Right cardiac atrium (tissue), 5 donors: ENCODE measurements at regions not wholly inside any gene's neighbourhood (a gene's known extent, or its start where the extent isn't known, plus 50 kb on each side); places are given as distances from the start of the nearest gene placed in this dataset.
"Not testable (repeated sequence)": the region's sequence is repeated elsewhere in the genome, so short reads cannot be mapped to it uniquely, and the experiment has no call there.

Source experiments
- ATAC-seq, 2 donors: fragments of 200-7000 bp; cut with Tn5 transposase; one replicate each; pipeline versions ENCODE4 v1.8.0 to v1.9.1; 2020; ENCODE audit warnings: moderate library complexity in 2 of 2, mild to moderate bottlenecking in 1 of 2
- DNase-seq, 3 donors: peaks; one replicate each; pipeline ENCODE4 v3.0.0-alpha.2; 2020
- H3K27ac ChIP-seq: one replicate; pipeline ENCODE4 v1.5.1; 2013; ENCODE audit warnings: mild to moderate bottlenecking, low read length, control low read depth, moderate library complexity
- H3K27me3 ChIP-seq: one replicate; pipeline ENCODE4 v1.6.1; 2013; ENCODE audit not compliant: control insufficient read depth, insufficient read depth
- H3K4me1 ChIP-seq: one replicate; pipeline ENCODE4 v1.6.1; 2013; ENCODE audit warnings: low read length; ENCODE audit not compliant: control insufficient read depth, insufficient read depth
- H3K4me3 ChIP-seq: one replicate; pipeline ENCODE4 v1.5.1; 2013; ENCODE audit warnings: low read length, control low read depth
- H3K9me3 ChIP-seq: one replicate; pipeline ENCODE4 v1.6.1; 2013; ENCODE audit warnings: low read length; ENCODE audit not compliant: control insufficient read depth
- WGBS: extraction: QIAGEN DNeasy Blood & Tissue Kit; methylation state at CpG from one replicate; pipeline ENCODE4 v1.1.7; 2013; 5-methylcytosine and 5-hydroxymethylcytosine counted together
- intact Hi-C, 4 donors: fragments of 100-400 bp; cut with DNase I; formaldehyde crosslinking; loops; one replicate each; pipeline versions ENCODE4 v1.11.0 to v1.14.0; 2022 to 2023
- donor health status: healthy with polysubstance abuse.
- donor health status: DM: no; HTN: yes; CAD: no.
- donor health status: DM: no; HTN: no; CAD: no.
- donor health status: DM: no; HTN: yes; CAD: no; lungs with severe emphysema.
- donor health status: DM: yes; HTN: yes; CAD: no.

DNA sequence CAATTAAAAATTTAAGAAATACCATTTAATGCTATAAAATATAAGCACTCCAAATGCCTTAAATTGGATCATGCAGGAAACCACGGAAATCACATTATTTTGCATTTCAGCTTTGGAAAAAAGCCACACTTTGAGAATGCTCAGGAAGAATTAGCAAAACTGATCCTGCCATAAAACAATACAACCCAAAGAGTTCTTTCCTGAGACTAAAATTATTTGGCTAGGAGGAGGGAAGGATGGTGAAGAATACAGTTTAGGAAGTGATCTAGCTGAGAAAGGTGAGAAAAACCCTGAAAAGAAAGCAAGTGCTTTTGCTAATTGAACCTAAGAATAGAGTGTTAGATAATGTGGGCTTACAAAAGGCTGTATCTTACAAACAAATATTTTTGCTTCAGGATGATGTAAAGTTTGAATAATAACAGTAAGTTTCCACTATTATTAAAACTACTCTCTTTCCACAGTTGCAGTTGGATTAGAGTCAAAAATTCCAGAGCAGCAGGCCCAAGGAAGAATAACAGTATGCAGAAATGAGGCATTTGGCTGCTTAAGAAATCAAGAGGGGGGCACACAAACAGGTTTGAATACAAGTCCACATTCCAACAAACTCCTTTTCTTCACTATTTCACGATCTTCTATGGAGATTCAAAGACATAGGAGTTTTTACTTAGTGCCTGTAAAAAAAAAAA lies 565.4 kb downstream of the RFPL4B start:
- ATAC-seq = no peak

GRCh38 chr6:112919744-112920143 lies 572.6 kb downstream of the RFPL4B start:
- H3K9me3 ChIP-seq, H3K27me3 ChIP-seq, H3K4me3 ChIP-seq, ATAC-seq, H3K4me1 ChIP-seq, H3K27ac ChIP-seq, DNase-seq, intact Hi-C loops: not testable (repeated sequence)
- WGBS = 94% methylated on average over 3 of the region's 14 CpGs

More for the DNA sequence above, 565.4 kb downstream of the RFPL4B start:
- no peak overlapping the region for H3K27ac ChIP-seq
- no peaks in the 10 kb centered on the region for H3K4me1 ChIP-seq
- H3K4me3 ChIP-seq = no peak overlapping the region
- no peaks in the 10 kb centered on the region for H3K9me3 ChIP-seq
- H3K27me3 ChIP-seq = no peaks in the 10 kb centered on the region
- DNase-seq = no peak
- WGBS = 32% methylated on average over 2 of the region's 2 CpGs
- intact Hi-C loops = no loop called here

GRCh38 chr6:112920994-112921393 lies 573.9 kb downstream of the RFPL4B start:
- H3K4me3 ChIP-seq = no peak overlapping the region
- no peaks in the 10 kb centered on the region for H3K4me1 ChIP-seq
- intact Hi-C loops = no loop called here
- ATAC-seq = no peak
- WGBS = 86% methylated on average over 3 of the region's 3 CpGs
- no peaks in the 10 kb centered on the region for H3K9me3 ChIP-seq
- H3K27me3 ChIP-seq = no peaks in the 10 kb centered on the region
- DNase-seq = no peak
- no peak overlapping the region for H3K27ac ChIP-seq

DNA sequence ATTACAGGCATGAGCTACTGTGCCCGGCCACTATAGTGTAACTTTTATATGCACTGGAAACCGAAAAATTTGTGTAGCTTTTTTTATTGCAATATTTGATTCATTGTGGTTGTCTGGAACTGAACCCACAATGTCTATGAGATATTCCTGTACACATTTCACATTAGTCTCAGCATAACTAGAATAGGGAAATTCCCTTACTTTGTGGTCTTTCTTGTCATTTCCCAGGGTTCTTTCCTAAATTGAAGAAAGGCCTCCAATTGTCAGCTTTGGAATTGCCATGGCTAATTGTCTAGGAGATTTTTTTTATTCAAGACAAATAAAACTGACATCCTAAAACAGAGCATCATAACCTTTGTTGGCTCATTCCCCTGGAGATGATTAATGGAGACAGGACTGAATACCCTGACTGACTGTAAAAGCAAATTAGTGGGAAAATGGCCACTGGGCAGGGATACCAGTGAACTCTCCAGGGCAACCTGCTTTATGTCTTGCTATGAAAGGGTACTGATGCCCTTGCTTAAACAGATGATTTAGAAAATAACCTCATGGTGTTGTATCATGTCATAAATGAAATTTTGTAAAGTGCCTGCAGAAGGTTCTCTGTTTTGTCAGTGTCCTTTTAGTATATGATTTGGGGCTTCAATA lies 576.9 kb downstream of the RFPL4B start:
- Histone ChIP-seq H3K27me3 (no peaks in the 10 kb centered on the region), H3K27ac (no peak overlapping the region), H3K4me1 (no peaks in the 10 kb centered on the region), H3K4me3 (no peak overlapping the region), H3K9me3 (no peaks in the 10 kb centered on the region)
- DNase-seq (no peak), ATAC-seq (no peak)
- 92% methylated on average over 2 of the region's 2 CpGs for WGBS
- intact Hi-C loops = no loop called here

DNA sequence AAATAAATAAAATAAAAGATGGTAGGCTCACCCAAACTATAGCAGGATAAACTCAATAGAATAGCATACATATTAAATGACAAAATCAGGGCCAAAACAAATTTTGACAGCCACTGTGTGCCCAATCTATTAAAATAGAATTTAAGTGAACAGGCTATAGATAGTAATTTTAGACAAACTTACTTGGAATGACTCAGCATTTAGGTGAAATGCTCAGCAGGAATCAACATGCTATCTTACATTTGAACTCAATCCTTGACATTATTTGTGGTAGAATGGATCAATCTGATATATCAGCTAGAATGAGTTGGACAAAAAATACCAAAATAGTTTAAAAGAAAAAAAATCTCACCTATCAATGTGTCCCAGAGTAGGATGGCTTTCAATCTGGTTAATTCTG lies 578.6 kb downstream of the RFPL4B start:
- ATAC-seq = no peak
- H3K27me3 ChIP-seq = no peaks in the 10 kb centered on the region
- no peaks in the 10 kb centered on the region for H3K9me3 ChIP-seq
- H3K4me3 ChIP-seq = no peak overlapping the region
- H3K4me1 ChIP-seq = no peaks in the 10 kb centered on the region
- H3K27ac ChIP-seq = no peak overlapping the region
- intact Hi-C loops = no loop called here
- no peak for DNase-seq

- WGBS = 84% methylated on average over 4 of the region's 4 CpGs
- intact Hi-C loops = no loop called here
- DNase-seq = no peak
These were observed 580.7 kb downstream of the RFPL4B start for GRCh38 chr6:112927641-112928320.

DNA sequence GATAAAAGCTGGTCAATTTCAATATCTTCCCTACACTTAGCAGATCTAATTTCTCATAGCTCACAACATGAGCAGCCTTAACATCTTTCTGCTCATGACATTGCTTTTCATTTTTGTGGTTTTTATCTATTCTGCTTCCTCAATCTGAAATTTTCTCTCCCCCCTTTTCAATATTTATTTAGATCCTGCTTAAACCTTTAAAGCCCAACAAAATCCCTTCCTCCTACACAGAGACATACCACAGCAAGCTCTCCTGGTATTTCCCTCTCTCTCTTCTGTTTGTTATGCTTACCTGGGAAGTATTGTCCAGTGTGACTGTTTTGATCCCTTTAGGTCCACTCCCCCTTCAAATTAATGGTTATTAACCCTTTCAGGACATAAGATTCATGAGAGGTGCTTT lies 582.5 kb downstream of the RFPL4B start:
- Histone ChIP-seq H3K27ac (no peak overlapping the region), H3K4me3 (no peak overlapping the region), H3K9me3 (no peaks in the 10 kb centered on the region), H3K4me1 (peaks cover 1% of the 10 kb centered on the region), H3K27me3 (no peaks in the 10 kb centered on the region)
- intact Hi-C loops = no loop called here
- DNase-seq (no peak), ATAC-seq (no peak)

More at GRCh38 chr6:112927641-112928320, 580.7 kb downstream of the RFPL4B start:
- Histone ChIP-seq H3K4me3 (no peak overlapping the region), H3K27ac (no peak overlapping the region), H3K9me3 (no peaks in the 10 kb centered on the region), H3K27me3 (no peaks in the 10 kb centered on the region), H3K4me1 (peaks cover 1% of the 10 kb centered on the region)
- ATAC-seq = no peak

DNA sequence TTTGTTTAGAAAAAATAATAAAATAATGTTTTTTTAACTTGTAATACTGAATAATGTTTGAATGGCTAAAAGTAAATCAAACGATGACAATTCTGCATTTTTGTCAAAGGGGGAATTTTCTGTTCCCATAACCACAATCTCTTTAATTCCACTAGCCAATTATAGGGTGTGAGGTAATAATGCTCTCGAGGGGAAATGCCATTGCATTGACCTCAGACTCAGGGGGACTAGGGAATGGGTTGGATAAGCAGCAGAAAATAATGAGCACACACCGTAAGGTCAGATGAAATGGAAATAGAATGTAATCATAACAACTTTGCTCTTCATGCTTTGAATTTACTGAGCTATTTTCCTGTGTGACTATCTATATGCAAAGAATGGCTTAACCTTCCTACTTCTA lies 584.7 kb downstream of the RFPL4B start:
- Histone ChIP-seq H3K9me3 (no peaks in the 10 kb centered on the region), H3K4me1 (peaks cover 1% of the 10 kb centered on the region), H3K4me3 (no peak overlapping the region), H3K27ac (no peak overlapping the region), H3K27me3 (no peaks in the 10 kb centered on the region)
- DNase-seq (no peak), ATAC-seq (peak in 1 of 2 donors; percentile 45)
- intact Hi-C loops = no loop called here
- WGBS = 31% methylated on average over 3 of the region's 3 CpGs

DNA sequence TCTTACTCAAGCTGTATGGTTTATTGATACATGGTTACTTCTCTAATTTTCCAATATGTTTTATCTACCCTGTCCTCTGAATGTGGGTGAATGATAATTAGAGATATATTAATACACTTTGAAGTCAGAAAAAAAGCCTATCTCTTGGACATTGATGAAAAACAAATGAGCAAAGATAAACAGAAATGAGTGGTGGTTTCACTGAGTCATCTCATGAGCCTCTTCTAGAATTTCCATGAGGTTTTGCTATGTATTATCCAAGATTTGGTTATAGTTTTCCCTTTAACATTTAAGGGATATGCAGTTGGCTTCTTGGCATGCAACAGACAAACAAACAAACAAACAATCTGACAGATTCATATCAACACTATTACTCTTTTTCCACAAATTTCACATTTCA lies 586.8 kb downstream of the RFPL4B start:
- Histone ChIP-seq H3K27ac (no peak overlapping the region), H3K9me3 (no peaks in the 10 kb centered on the region), H3K4me3 (no peak overlapping the region), H3K4me1 (peaks cover 1% of the 10 kb centered on the region), H3K27me3 (no peaks in the 10 kb centered on the region)
- intact Hi-C loops = no loop called here
- ATAC-seq (no peak), DNase-seq (no peak)

DNA sequence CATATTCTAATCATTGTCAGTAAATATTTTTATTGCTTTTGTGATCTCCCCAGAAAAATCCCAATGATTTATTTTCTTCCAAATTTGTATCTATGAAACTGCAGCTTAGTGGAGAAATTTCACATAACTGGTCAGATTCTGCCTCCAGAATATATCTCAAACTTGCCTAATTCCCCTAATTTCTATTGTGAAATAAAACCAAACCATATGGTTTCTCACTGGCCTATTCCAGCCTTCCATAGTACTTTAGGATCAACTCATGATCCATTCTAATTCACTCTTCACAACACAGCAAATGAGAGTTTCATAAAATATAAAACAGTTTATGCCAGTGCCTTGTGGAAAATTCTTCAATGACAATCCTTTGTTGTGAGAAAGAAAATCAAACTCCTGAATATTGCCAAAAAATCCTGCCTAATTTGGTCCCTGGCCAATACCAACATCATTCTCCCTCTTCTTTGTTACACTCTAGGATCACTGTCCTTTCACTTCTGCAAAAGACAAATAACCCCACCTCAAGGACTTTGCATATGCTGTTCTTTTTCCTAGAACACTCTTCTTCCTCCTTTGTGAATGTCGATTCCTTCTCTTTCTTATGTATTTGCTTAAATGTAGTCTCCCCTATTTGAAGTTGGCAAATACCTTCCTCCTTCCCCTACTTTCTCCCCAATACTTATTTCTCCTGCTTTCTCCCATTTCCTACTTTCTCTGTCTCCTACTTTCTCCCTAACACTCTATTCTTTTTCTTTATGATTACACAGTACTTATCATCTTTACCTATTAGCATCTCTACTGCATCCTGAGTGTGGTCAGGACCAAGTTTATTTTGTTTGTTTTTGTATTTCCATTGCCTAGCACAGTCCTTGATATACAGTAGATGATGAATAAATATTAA lies 587.5 kb downstream of the RFPL4B start:
- no peak overlapping the region for H3K4me3 ChIP-seq
- H3K4me1 ChIP-seq = peaks cover 1% of the 10 kb centered on the region
- ATAC-seq = no peak
- H3K27me3 ChIP-seq = no peaks in the 10 kb centered on the region
- 84% methylated on average over 1 of the region's 1 CpG for WGBS
- intact Hi-C loops = no loop called here
- H3K27ac ChIP-seq = no peak overlapping the region
- DNase-seq = no peak
- no peaks in the 10 kb centered on the region for H3K9me3 ChIP-seq
